22Rv1 (cell line): ENCODE measurements at regions not wholly inside any gene's neighbourhood (a gene's known extent, or its start where the extent isn't known, plus 50 kb on each side); places are given as distances from the start of the nearest gene placed in this dataset.

Source experiments
- H3K27ac ChIP-seq: fragments of 450-650 bp; 2 replicates; pipeline ENCODE4 v1.5.1; 2017
- CTCF ChIP-seq: fragments of 450-650 bp; IDR thresholded peaks from 2 replicates; pipeline ENCODE4 v1.5.1; 2017; ENCODE audit warnings: mild to moderate bottlenecking
- ZFX ChIP-seq: fragments of 450-650 bp; IDR thresholded peaks from 2 replicates; pipeline ENCODE4 v1.6.1; 2017; ENCODE audit warnings: antibody characterized with exemption, borderline replicate concordance

- TF ChIP-seq CTCF (no peak), ZFX (no peak)
- H3K27ac ChIP-seq = no peak overlapping the region
Measured at GRCh38 chr3:8182904-8183303, 318.7 kb upstream of the LMCD1 start.

DNA sequence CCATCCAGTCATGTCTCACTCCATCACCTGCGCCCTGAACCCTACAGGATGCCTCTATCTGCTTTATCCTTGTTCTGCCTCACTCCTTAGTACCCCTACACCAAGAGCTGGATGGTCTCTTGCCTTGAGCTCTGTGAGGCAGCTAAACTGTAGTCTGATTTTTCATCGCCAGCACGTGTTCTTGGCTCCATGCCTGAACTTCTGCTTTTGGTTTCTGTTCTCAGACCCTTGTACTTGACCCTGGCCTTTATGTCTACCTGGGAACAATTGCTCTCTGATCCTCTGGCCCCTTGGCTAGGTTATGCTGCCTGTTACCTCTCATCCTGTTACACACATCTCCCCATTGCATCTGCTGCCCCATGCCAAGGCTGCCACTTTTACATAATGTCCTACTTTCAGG lies 318.0 kb upstream of the LMCD1 start:
- TF ChIP-seq ZFX = no peak
- no peak for TF ChIP-seq CTCF
- no peak overlapping the region for H3K27ac ChIP-seq

DNA sequence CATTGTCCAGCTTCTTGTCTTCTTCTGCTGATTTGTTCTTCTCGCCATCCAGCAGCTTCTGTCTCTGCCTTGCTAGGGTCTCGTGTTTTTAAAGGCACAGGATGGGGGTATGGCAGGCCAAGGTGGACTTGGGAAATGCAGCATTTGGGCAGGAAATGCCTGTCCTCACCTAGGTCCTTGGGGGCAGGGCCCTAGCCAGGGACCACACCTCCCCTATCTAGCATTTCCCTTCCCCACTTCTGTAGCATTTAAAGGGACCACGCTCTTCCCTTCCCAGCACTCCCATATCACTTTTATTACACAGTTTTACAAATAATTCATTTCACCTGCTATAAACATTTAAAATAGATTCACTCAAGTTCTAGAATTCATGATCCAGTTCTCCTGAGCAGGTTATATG lies 315.4 kb upstream of the LMCD1 start:
- no peak for TF ChIP-seq CTCF
- no peak for TF ChIP-seq ZFX
- H3K27ac ChIP-seq = no peak overlapping the region

- no peak overlapping the region for H3K27ac ChIP-seq
- TF ChIP-seq CTCF (no peak), ZFX (no peak)
Measured at GRCh38 chr3:8187996-8188395, 313.6 kb upstream of the LMCD1 start.

GRCh38 chr3:8189051-8189450 lies 312.6 kb upstream of the LMCD1 start:
- TF ChIP-seq CTCF (no peak), ZFX (no peak)
- no peak overlapping the region for H3K27ac ChIP-seq

GRCh38 chr3:8191406-8191805 lies 310.2 kb upstream of the LMCD1 start:
- no peak overlapping the region for H3K27ac ChIP-seq
- TF ChIP-seq ZFX (no peak), CTCF (no peak)

- no peak overlapping the region for H3K27ac ChIP-seq
- TF ChIP-seq CTCF (no peak), ZFX (no peak)
Measured at GRCh38 chr3:8197384-8197783, 304.2 kb upstream of the LMCD1 start.
